Colonic mucosa (tissue), 4 donors: ENCODE measurements at regions not wholly inside any gene's neighbourhood (a gene's known extent, or its start where the extent isn't known, plus 50 kb on each side); places are given as distances from the start of the nearest gene placed in this dataset.

Experiments
- DNase-seq: peaks from one replicate; pipeline ENCODE4 v3.0.0-alpha.2; 2020
- H3K27ac ChIP-seq: fragments of 200-600 bp; one replicate; pipeline ENCODE4 v1.8.0; 2021
- H3K27me3 ChIP-seq: fragments of 200-600 bp; one replicate; pipeline ENCODE4 v1.8.0; 2021
- H3K36me3 ChIP-seq: fragments of 200-600 bp; one replicate; pipeline ENCODE4 v1.8.0; 2021
- H3K4me1 ChIP-seq: fragments of 200-600 bp; one replicate; pipeline ENCODE4 v1.8.0; 2021; ENCODE audit warnings: mild to moderate bottlenecking
- H3K4me3 ChIP-seq: fragments of 200-600 bp; one replicate; pipeline ENCODE4 v1.8.0; 2021
- H3K9ac ChIP-seq, 2 donors: one replicate each; pipeline ENCODE4 v1.7.0; 2013; ENCODE audit warnings: control low read depth in 2 of 2, low read depth in 2 of 2, low read length in 2 of 2
- H3K9me3 ChIP-seq: fragments of 200-600 bp; one replicate; pipeline ENCODE4 v1.8.0; 2021
- intact Hi-C: fragments of 100-400 bp; cut with DNase I; formaldehyde crosslinking; loops from one replicate; pipeline ENCODE4 v1.14.1; 2022
- TF ChIP-seq, protein P1 (sequence below): fragments of 200-600 bp; IDR thresholded peaks from one replicate; pipeline ENCODE4 v1.8.0; 2022; ENCODE audit warnings: antibody characterized with exemption, mild to moderate bottlenecking
- donor health status: healthy.
- donor health status: DM: no; HTN: no; CAD: no.
- donor health status: DM: no; HTN: no; CAD: no.

DNA sequence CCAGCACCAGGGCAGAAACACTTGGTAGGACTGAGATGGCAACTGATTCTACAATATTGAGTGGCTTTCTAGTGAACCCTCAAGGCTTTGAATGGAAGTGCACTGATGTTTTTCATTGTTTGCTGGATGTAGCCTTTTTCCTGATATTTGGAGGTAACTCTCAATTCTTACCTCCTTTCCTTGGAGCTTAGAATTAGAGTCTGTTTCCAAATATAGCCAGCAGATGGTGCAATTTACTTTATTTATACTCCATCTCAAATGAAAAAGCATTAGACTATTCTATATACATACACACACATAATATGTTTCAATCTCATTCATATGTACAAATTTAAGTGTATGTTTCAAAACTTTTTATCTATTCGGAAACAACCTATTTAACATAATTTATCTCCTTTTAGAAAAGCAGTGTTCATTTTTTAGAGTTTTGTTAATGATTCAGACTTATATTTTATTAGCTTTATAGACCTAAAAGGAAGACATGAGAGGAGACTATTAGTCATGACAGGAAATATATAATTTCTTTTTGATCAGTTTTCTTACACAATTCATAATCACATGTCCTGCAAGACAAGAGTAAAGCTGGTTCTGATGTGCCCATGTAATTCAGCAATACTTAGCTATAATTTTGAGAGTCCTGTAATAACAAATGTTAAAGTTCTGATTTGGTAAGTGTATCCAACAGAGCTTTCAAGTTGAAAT is 124.8 kb downstream of the NUP35 start:
- Histone ChIP-seq H3K27me3 (no peaks in the 10 kb centered on the region), H3K36me3 (no peaks in the 10 kb centered on the region), H3K4me3 (no peak overlapping the region), H3K4me1 (no peaks in the 10 kb centered on the region), H3K27ac (no peak overlapping the region), H3K9ac (no peak overlapping the region), H3K9me3 (no peaks in the 10 kb centered on the region)
- TF ChIP-seq, protein P1, sequence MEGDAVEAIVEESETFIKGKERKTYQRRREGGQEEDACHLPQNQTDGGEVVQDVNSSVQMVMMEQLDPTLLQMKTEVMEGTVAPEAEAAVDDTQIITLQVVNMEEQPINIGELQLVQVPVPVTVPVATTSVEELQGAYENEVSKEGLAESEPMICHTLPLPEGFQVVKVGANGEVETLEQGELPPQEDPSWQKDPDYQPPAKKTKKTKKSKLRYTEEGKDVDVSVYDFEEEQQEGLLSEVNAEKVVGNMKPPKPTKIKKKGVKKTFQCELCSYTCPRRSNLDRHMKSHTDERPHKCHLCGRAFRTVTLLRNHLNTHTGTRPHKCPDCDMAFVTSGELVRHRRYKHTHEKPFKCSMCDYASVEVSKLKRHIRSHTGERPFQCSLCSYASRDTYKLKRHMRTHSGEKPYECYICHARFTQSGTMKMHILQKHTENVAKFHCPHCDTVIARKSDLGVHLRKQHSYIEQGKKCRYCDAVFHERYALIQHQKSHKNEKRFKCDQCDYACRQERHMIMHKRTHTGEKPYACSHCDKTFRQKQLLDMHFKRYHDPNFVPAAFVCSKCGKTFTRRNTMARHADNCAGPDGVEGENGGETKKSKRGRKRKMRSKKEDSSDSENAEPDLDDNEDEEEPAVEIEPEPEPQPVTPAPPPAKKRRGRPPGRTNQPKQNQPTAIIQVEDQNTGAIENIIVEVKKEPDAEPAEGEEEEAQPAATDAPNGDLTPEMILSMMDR: peak; percentile 49
- no peak for DNase-seq
- intact Hi-C loops: no loop called here

DNA sequence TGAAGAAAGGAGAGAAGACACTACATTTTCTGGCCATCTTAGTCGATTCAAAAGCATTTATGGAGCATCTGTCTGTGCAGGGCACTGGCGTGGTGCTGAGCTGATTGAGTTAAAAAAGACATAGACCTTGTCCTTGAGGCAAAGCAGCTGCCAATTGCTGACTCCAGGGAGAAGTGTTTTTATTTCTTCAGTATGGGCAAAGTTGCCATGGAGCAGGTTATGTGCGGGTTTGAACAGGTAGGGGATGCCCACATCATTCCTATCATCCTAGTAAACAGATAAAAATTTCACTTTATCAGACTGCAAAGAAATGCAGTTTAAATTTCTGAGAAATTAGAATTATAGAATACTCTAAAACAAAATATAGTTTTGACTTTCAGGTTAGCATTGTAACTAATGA is 125.8 kb downstream of the NUP35 start:
- H3K4me3 ChIP-seq: no peak overlapping the region
- H3K27ac ChIP-seq: no peak overlapping the region
- intact Hi-C loops: no loop called here
- TF ChIP-seq, protein P1: no peak
- H3K4me1 ChIP-seq: no peaks in the 10 kb centered on the region
- H3K9me3 ChIP-seq: no peaks in the 10 kb centered on the region
- DNase-seq: no peak
- H3K27me3 ChIP-seq: no peaks in the 10 kb centered on the region
- no peaks in the 10 kb centered on the region for H3K36me3 ChIP-seq
- no peak overlapping the region for H3K9ac ChIP-seq

DNA sequence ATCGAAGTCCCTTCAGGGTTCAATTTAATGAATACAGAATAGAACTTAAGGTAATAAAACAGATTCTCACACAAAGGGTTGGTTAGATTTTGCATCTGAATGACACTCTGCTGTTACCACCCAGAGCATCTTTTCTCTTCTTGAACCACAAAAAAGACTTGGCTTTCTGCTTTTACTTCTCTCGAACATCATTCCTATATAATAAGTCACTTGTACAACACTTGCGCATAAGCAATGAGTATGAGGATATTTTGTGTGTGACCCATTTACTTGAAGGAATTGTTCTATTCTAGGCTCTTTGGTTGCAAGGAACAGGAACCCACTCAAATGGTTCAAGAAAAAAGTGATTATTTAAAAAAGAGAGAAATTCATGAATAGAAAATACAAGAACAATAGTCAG is 126.2 kb downstream of the NUP35 start:
- intact Hi-C loops: no loop called here
- Histone ChIP-seq H3K4me3 (no peak overlapping the region), H3K36me3 (no peaks in the 10 kb centered on the region), H3K4me1 (no peaks in the 10 kb centered on the region), H3K27me3 (no peaks in the 10 kb centered on the region), H3K9me3 (no peaks in the 10 kb centered on the region), H3K9ac (no peak overlapping the region), H3K27ac (no peak overlapping the region)
- TF ChIP-seq, protein P1: no peak
- no peak for DNase-seq

DNA sequence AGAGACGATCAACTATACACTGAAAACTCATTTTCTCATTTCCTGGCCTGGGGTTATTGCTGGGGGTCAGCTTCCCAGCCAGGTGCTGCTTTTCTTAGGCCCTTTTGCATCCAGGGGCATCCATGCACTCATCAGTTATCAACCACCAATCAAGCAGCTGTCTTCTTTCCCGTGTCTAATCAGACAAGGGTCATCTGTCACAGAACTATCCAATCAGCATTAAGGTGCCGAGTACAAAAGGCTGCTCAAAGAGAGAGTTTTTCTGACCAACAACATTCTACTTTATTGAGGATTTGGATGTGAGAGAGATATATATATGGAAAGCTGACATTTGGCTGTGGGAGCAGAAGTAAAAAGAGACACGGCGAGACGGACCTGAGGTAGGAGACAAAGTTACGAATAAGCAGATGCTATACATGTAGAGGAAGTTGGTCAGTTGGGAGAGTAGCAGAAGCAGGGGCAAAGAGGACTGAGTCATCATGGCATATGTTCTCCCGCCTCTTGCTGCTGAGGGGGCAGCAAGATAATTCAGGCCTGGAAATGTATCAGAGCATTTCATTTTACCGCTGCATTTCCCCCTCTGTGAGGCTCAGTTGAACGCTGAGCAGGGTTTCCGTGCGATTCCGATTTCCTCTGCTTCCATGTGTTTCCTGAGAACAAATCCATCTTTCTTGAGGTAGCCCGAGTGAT is 129.3 kb downstream of the NUP35 start:
- Histone ChIP-seq H3K27ac (no peak overlapping the region), H3K4me1 (no peaks in the 10 kb centered on the region), H3K27me3 (no peaks in the 10 kb centered on the region), H3K4me3 (no peak overlapping the region), H3K9ac (no peak overlapping the region), H3K36me3 (no peaks in the 10 kb centered on the region), H3K9me3 (no peaks in the 10 kb centered on the region)
- no peak for DNase-seq
- intact Hi-C loops: no loop called here
- TF ChIP-seq, protein P1: no peak

DNA sequence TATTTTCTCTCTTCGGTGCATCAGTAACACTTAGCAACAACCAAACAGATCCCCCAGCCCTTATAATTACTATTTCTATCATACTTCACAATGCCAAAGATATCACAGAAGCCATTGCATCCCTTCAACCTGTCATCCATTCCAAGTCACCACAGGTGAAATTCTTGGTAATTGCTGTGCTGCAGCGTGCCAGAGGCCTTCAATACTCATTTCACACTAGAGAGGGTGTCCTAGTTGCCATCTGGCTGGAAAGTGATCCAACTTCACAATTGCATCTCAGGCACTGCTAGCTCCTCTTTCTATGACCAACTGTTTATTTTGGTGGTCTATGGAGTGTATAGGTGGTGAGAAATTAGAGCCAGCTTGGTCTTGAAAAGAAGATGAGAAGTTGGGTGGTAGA is 131.2 kb downstream of the NUP35 start:
- Histone ChIP-seq H3K4me1 (no peaks in the 10 kb centered on the region), H3K27me3 (no peaks in the 10 kb centered on the region), H3K4me3 (no peak overlapping the region), H3K27ac (no peak overlapping the region), H3K9me3 (no peaks in the 10 kb centered on the region), H3K36me3 (no peaks in the 10 kb centered on the region), H3K9ac (no peak overlapping the region)
- intact Hi-C loops: no loop called here
- TF ChIP-seq, protein P1: no peak
- DNase-seq: no peak
